ENCODE measurements at regions not wholly inside any gene's neighbourhood (a gene's known extent, or its start where the extent isn't known, plus 50 kb on each side); places are given as distances from the start of the nearest gene placed in this dataset.

- TF ChIP-seq HNF1B (CRISPR knock-in tag; IDR thresholded peaks at IDR 0.05): no peak
These were observed 86.9 kb upstream of the SSBP2 start (continued) for GRCh38 chr5:81837667-81838306.

GRCh38 chr5:81835814-81836367 lies 85.0 kb upstream of the SSBP2 start:
- CTCF ChIA-PET (ENCODE audit: low intra/inter-chr PET ratio, low total read pairs): no interaction called here
- Histone ChIP-seq H3K27ac (ENCODE audit: extremely low read length, insufficient read depth, low read length) (no peak overlapping the region), H3K4me3 (replicated peaks in 1 of 3; ENCODE audit: insufficient read depth in 1 of 3, low read depth in 2 of 3, low read length in 3 of 3) (no peak overlapping the region), H3K79me2 (ENCODE audit: insufficient read depth, low read length) (no peaks in the 10 kb centered on the region), H3K9me3 (ENCODE audit: low read length) (no peaks in the 10 kb centered on the region), H3K4me1 (ENCODE audit: insufficient read depth, low read length) (no peaks in the 10 kb centered on the region), H4K20me1 (ENCODE audit: insufficient read depth, low read length) (no peaks in the 10 kb centered on the region), H3K4me2 (ENCODE audit: low read depth, low read length) (no peak overlapping the region), H3K36me3 (replicated peaks in 1 of 2; ENCODE audit: control insufficient read depth in 1 of 2, insufficient read depth in 2 of 2, low read length in 2 of 2) (no peaks in the 10 kb centered on the region), H3K27me3 (ENCODE audit: control insufficient read depth in 1 of 2, insufficient read depth in 2 of 2, low read length in 2 of 2) (no peaks in the 10 kb centered on the region; a peak in 1 of 5 replicates), H3K9ac (ENCODE audit: insufficient read depth, low read depth, low read length) (no peak overlapping the region), H2AFZ (ENCODE audit: low read length) (no peak overlapping the region)
- no TSS peak for BruUV-seq (replicated peaks)
- 13% methylated on average over 4 of the region's 4 CpGs for WGBS (ENCODE audit: low lambda C conversion rate)
- no peak for FAIRE-seq
- POLR2A ChIA-PET: no interaction called here
- ATAC-seq: no peak
- in situ Hi-C loops (cut with HindIII; ENCODE audit: extremely low pct_ligation_motif_present, low pct_unique_long_range_greater_than_20kb): loop anchor here (25.0 kb wide), 1 partner anchor 324 kb away; no protein-coding TSS in a partner anchor
- intact Hi-C loops (cut with micrococcal nuclease; ENCODE audit: unreplicated experiment): loop anchor here (2.0 to 10.0 kb wide), 2 partner anchors 323 to 411 kb away; no protein-coding TSS in a partner anchor
- DNase-seq (ENCODE audit: low spot score): no peak
- TF ChIP-seq MEIS1 (CRISPR knock-in tag; IDR thresholded peaks at IDR 0.05; ENCODE audit: borderline replicate concordance) (no peak), GATAD1 (CRISPR knock-in tag; IDR thresholded peaks at IDR 0.05) (no peak), TBX2 (CRISPR knock-in tag; IDR thresholded peaks at IDR 0.05; ENCODE audit: borderline replicate concordance) (no peak), SP140L (CRISPR knock-in tag; IDR thresholded peaks at IDR 0.05; ENCODE audit: borderline replicate concordance) (no peak)

All from HepG2 (cell line).